Activated CD8-positive, alpha-beta memory T cell treated with anti-CD3 and anti-CD28 coated beads, Interleukin-2, amount 50 U/mL, for 4 hours (primary cell): ENCODE measurements at regions not wholly inside any gene's neighbourhood (a gene's known extent, or its start where the extent isn't known, plus 50 kb on each side); places are given as distances from the start of the nearest gene placed in this dataset.
"Not testable (repeated sequence)": the region's sequence is repeated elsewhere in the genome, so short reads cannot be mapped to it uniquely, and the experiment has no call there.

Source experiments
- DNase-seq: peaks from one replicate; pipeline ENCODE4 v3.0.0-alpha.2; 2020

GRCh38 chr7:29619111-29619510 is 55.5 kb downstream of the PRR15 start:
- DNase-seq = no peak

- no peak for DNase-seq
Observed at GRCh38 chr7:29619848-29620555, 56.4 kb downstream of the PRR15 start.

GRCh38 chr7:29620556-29620930 is 56.9 kb downstream of the PRR15 start:
- no peak for DNase-seq

- no peak for DNase-seq
Observed at GRCh38 chr7:29622335-29623265, 59.0 kb downstream of the PRR15 start.

GRCh38 chr7:29623973-29624372 is 60.3 kb downstream of the PRR15 start:
- DNase-seq = no peak

GRCh38 chr7:29626730-29627129 is 63.1 kb downstream of the PRR15 start:
- DNase-seq = no peak

- DNase-seq = no peak
Observed at GRCh38 chr7:29627631-29628030, 64.0 kb downstream of the PRR15 start.

- DNase-seq = no peak
Observed at GRCh38 chr7:29629507-29629906, 65.9 kb downstream of the PRR15 start.

- DNase-seq = not testable (repeated sequence)
Observed at GRCh38 chr7:29635067-29636008, 71.7 kb downstream of the PRR15 start.

- DNase-seq = no peak
Observed at GRCh38 chr7:29636009-29636351, 72.3 kb downstream of the PRR15 start.

GRCh38 chr7:29637374-29637773 is 73.7 kb downstream of the PRR15 start:
- no peak for DNase-seq

GRCh38 chr7:29638841-29639240 is 75.2 kb downstream of the PRR15 start:
- DNase-seq = not testable (repeated sequence)

- DNase-seq = no peak
Observed at GRCh38 chr7:29639386-29639785, 75.8 kb downstream of the PRR15 start.

- DNase-seq = no peak
Observed at GRCh38 chr7:29639886-29640595, 76.4 kb downstream of the PRR15 start.

- no peak for DNase-seq
Observed at GRCh38 chr7:29641651-29642050, 78.0 kb downstream of the PRR15 start.

- DNase-seq = no peak
Observed at GRCh38 chr7:29642494-29643155, 79.0 kb downstream of the PRR15 start.

- DNase-seq = not testable (repeated sequence)
Observed at GRCh38 chr7:29646116-29646515, 82.5 kb downstream of the PRR15 start.

- no peak for DNase-seq
Observed at GRCh38 chr7:29647020-29647654, 83.5 kb downstream of the PRR15 start.

- DNase-seq = not testable (repeated sequence)
Observed at GRCh38 chr7:29647691-29648210, 84.1 kb downstream of the PRR15 start.

GRCh38 chr7:29649028-29649716 is 85.5 kb downstream of the PRR15 start:
- no peak for DNase-seq
